NCI-H187 (cell line): ENCODE measurements at regions not wholly inside any gene's neighbourhood (a gene's known extent, or its start where the extent isn't known, plus 50 kb on each side); places are given as distances from the start of the nearest gene placed in this dataset.

Experiments used
- DNase-seq, 2 experiments: peaks; one replicate each; lab custom pipeline; 2025; lab: John Stamatoyannopoulos, UW

- no peak for DNase-seq
Observed at GRCh38 chr7:34603711-34604444, 54.1 kb upstream of the NPSR1 start.
